ENCODE measurements at regions not wholly inside any gene's neighbourhood (a gene's known extent, or its start where the extent isn't known, plus 50 kb on each side); places are given as distances from the start of the nearest gene placed in this dataset.

GRCh38 chr10:94239696-94240095 is 123.0 kb downstream of the NOC3L start:
- TF ChIP-seq POLR2A (IDR thresholded peaks at IDR 0.05) (no peak), CTCF (IDR thresholded peaks at IDR 0.05) (no peak)

Data from heart left ventricle (tissue), 13 donors.